ENCODE measurements at regions not wholly inside any gene's neighbourhood (a gene's known extent, or its start where the extent isn't known, plus 50 kb on each side); places are given as distances from the start of the nearest gene placed in this dataset.

GRCh38 chr11:45048313-45048841, 97.7 kb upstream of the TP53I11 start:
- DNase-seq (ENCODE audit: low read depth) (no peak), FAIRE-seq (no peak)
- no peaks in the 10 kb centered on the region for H3K27me3 ChIP-seq (ENCODE audit: control insufficient read depth, insufficient read depth, low read length)
- no peaks in the 10 kb centered on the region for H3K36me3 ChIP-seq (ENCODE audit: control insufficient read depth, insufficient read depth, low read length)
- TF ChIP-seq, protein P1, sequence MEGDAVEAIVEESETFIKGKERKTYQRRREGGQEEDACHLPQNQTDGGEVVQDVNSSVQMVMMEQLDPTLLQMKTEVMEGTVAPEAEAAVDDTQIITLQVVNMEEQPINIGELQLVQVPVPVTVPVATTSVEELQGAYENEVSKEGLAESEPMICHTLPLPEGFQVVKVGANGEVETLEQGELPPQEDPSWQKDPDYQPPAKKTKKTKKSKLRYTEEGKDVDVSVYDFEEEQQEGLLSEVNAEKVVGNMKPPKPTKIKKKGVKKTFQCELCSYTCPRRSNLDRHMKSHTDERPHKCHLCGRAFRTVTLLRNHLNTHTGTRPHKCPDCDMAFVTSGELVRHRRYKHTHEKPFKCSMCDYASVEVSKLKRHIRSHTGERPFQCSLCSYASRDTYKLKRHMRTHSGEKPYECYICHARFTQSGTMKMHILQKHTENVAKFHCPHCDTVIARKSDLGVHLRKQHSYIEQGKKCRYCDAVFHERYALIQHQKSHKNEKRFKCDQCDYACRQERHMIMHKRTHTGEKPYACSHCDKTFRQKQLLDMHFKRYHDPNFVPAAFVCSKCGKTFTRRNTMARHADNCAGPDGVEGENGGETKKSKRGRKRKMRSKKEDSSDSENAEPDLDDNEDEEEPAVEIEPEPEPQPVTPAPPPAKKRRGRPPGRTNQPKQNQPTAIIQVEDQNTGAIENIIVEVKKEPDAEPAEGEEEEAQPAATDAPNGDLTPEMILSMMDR (IDR thresholded peaks at IDR 0.05; ENCODE audit: insufficient read depth, low read length, severe bottlenecking), result no peak
- H3K4me3 ChIP-seq (ENCODE audit: low read depth, low read length), result no peak overlapping the region

GRCh38 chr11:45048870-45049691, 97.4 kb upstream of the PRDM11 start:
- DNase-seq (ENCODE audit: low read depth) (no peak), FAIRE-seq (no peak)

GRCh38 chr11:45050111-45050510, 96.3 kb upstream of the PRDM11 start:
- FAIRE-seq, result no peak
- Histone ChIP-seq H3K27me3 (ENCODE audit: control insufficient read depth, insufficient read depth, low read length) (no peaks in the 10 kb centered on the region), H3K36me3 (ENCODE audit: control insufficient read depth, insufficient read depth, low read length) (no peaks in the 10 kb centered on the region), H3K4me3 (ENCODE audit: low read depth, low read length) (no peak overlapping the region)
- TF ChIP-seq, protein P1 (IDR thresholded peaks at IDR 0.05; ENCODE audit: insufficient read depth, low read length, severe bottlenecking), result no peak
- DNase-seq (ENCODE audit: low read depth), result no peak

More at GRCh38 chr11:45048870-45049691, 97.4 kb upstream of the PRDM11 start:
- Histone ChIP-seq H3K27me3 (ENCODE audit: control insufficient read depth, insufficient read depth, low read length) (no peaks in the 10 kb centered on the region), H3K4me3 (ENCODE audit: low read depth, low read length) (no peak overlapping the region), H3K36me3 (ENCODE audit: control insufficient read depth, insufficient read depth, low read length) (no peaks in the 10 kb centered on the region)
- TF ChIP-seq, protein P1 (IDR thresholded peaks at IDR 0.05; ENCODE audit: insufficient read depth, low read length, severe bottlenecking), result no peak

- TF ChIP-seq, protein P1 (IDR thresholded peaks at IDR 0.05; ENCODE audit: insufficient read depth, low read length, severe bottlenecking), result no peak
- Histone ChIP-seq H3K4me3 (ENCODE audit: low read depth, low read length) (no peak overlapping the region), H3K27me3 (ENCODE audit: control insufficient read depth, insufficient read depth, low read length) (no peaks in the 10 kb centered on the region), H3K36me3 (ENCODE audit: control insufficient read depth, insufficient read depth, low read length) (no peaks in the 10 kb centered on the region)
- FAIRE-seq, result no peak
- DNase-seq (ENCODE audit: low read depth), result no peak
Observed at GRCh38 chr11:45051621-45052020, 94.8 kb upstream of the PRDM11 start.

DNA sequence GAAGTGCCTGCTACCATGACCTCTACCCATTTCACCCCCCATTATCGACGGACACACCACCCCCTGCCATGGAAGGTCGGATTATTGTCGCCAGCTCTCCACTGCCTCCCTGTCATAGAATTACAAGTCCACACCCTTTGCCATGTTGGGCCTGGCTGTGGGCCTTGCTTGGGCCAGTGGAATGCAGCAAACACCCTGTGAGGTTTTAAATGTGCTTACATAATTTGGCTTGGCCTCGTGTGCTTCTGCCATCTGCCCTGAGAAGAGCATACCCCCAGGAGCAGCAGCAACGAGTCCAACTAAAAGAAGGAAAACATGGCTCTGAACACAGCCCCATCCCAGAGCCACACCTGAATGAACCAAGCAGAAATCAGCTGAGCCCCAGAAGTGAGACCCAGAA, 94.1 kb upstream of the PRDM11 start:
- TF ChIP-seq, protein P1 (IDR thresholded peaks at IDR 0.05; ENCODE audit: insufficient read depth, low read length, severe bottlenecking), result no peak
- Histone ChIP-seq H3K36me3 (ENCODE audit: control insufficient read depth, insufficient read depth, low read length) (no peaks in the 10 kb centered on the region), H3K27me3 (ENCODE audit: control insufficient read depth, insufficient read depth, low read length) (no peaks in the 10 kb centered on the region), H3K4me3 (ENCODE audit: low read depth, low read length) (no peak overlapping the region)
- DNase-seq (ENCODE audit: low read depth) (no peak), FAIRE-seq (no peak)
